ENCODE measurements at regions not wholly inside any gene's neighbourhood (a gene's known extent, or its start where the extent isn't known, plus 50 kb on each side); places are given as distances from the start of the nearest gene placed in this dataset.

DNA sequence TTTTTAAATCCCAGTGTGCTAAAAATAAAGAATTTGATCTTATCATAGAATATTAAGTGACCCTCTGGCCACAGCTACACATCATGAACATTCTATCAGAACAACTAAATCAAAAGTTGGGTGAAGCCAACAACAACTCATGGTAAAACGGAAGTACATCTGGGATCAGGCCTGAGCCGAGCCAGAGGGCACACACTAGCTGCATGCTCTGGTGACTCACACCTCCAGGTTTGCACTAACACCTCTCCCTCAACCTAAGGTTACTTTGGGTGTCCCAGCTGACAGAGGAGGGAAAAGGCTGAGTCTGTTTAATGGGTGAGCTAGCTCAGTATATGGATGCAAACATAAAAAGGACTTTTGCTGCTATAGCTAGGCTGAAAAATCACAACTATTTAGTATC is 281.6 kb downstream of the HGF start:
- no peak for TF ChIP-seq ZNF274 (IDR thresholded peaks at IDR 0.05; ENCODE audit: low read depth, low read length)
- no peak for TF ChIP-seq YY1 (IDR thresholded peaks at IDR 0.05; ENCODE audit: insufficient read depth, insufficient read length)
- TF ChIP-seq SUZ12 (IDR thresholded peaks at IDR 0.05; ENCODE audit: extremely low read depth, insufficient read depth, insufficient read length): no peak
